H1 (cell line): ENCODE measurements at regions not wholly inside any gene's neighbourhood (a gene's known extent, or its start where the extent isn't known, plus 50 kb on each side); places are given as distances from the start of the nearest gene placed in this dataset.

Experiments
- CHD2 ChIP-seq: IDR thresholded peaks from 2 replicates; pipeline ENCODE4 v1.6.1; 2012; ENCODE audit warnings: low read length, improper control_type of control experiment
- CTCF ChIP-seq, 3 experiments: IDR thresholded peaks; 1 replicate in 2 of 3; 2 replicates in 1 of 3; pipeline versions ENCODE4 v1.5.1 to v1.6.1; 2011; ENCODE audit warnings: low read length in 3 of 3, mild to moderate bottlenecking in 3 of 3, inconsistent platforms in 2 of 3, low read depth in 1 of 3, moderate library complexity in 1 of 3; ENCODE audit not compliant: insufficient read depth in 1 of 3; ENCODE audit errors: control extremely low read depth in 1 of 3
- POLR2A ChIP-seq, 2 experiments: IDR thresholded peaks; 1 replicate in 1 of 2; 2 replicates in 1 of 2; pipeline ENCODE4 v1.6.1; 2011; ENCODE audit warnings: low read depth in 2 of 2, low read length in 2 of 2, mild to moderate bottlenecking in 2 of 2; ENCODE audit errors: control extremely low read depth in 1 of 2
- SP4 ChIP-seq: IDR thresholded peaks from 2 replicates; pipeline ENCODE4 v1.6.1; 2012; ENCODE audit warnings: low read length, inconsistent platforms

GRCh38 chr4:55758066-55758465, 61.5 kb upstream of the EXOC1L start:
- no peak for TF ChIP-seq SP4
- TF ChIP-seq CTCF (IDR thresholded peaks at IDR 0.05; ENCODE audit: control extremely low read depth in 1 of 3, insufficient read depth in 1 of 3, low read depth in 1 of 3, low read length in 3 of 3), result no peak
- no peak for TF ChIP-seq POLR2A (IDR thresholded peaks at IDR 0.05; ENCODE audit: control extremely low read depth in 1 of 2, low read depth in 2 of 2, low read length in 2 of 2)
- no peak for TF ChIP-seq CHD2
